Mucosa of rectum (tissue), 2 donors: ENCODE measurements at regions not wholly inside any gene's neighbourhood (a gene's known extent, or its start where the extent isn't known, plus 50 kb on each side); places are given as distances from the start of the nearest gene placed in this dataset.
"Not testable (repeated sequence)": the region's sequence is repeated elsewhere in the genome, so short reads cannot be mapped to it uniquely, and the experiment has no call there.

ENCODE experiments used
- H3K27ac ChIP-seq, 2 donors: one replicate each; pipeline ENCODE4 v1.7.0; 2013; ENCODE audit warnings: inconsistent platforms in 2 of 2, low read depth in 2 of 2, low read length in 2 of 2
- H3K27me3 ChIP-seq, 2 donors: one replicate each; pipeline ENCODE4 v1.7.0; 2013; ENCODE audit warnings: low read length in 2 of 2; ENCODE audit not compliant: control insufficient read depth in 2 of 2, insufficient read depth in 2 of 2
- H3K36me3 ChIP-seq, 2 donors: one replicate each; pipeline ENCODE4 v1.7.0; 2013; ENCODE audit warnings: low read length in 2 of 2; ENCODE audit not compliant: control insufficient read depth in 2 of 2, insufficient read depth in 2 of 2
- H3K4me1 ChIP-seq, 2 donors: one replicate each; pipeline ENCODE4 v1.7.0; 2013; ENCODE audit warnings: low read length in 2 of 2, mild to moderate bottlenecking in 1 of 2; ENCODE audit not compliant: control insufficient read depth in 2 of 2, insufficient read depth in 2 of 2
- H3K4me3 ChIP-seq, 2 donors: one replicate each; pipeline ENCODE4 v1.7.0; 2013; ENCODE audit warnings: low read length in 2 of 2
- H3K9ac ChIP-seq, 2 donors: one replicate each; pipeline ENCODE4 v1.7.0; 2013; ENCODE audit warnings: low read length in 2 of 2, low read depth in 1 of 2, mild to moderate bottlenecking in 1 of 2
- H3K9me3 ChIP-seq, 2 donors: one replicate each; pipeline ENCODE4 v1.7.0; 2013; ENCODE audit warnings: low read length in 2 of 2; ENCODE audit not compliant: control insufficient read depth in 2 of 2
- donor health status: healthy.
- donor health status: Normal muscosa, but diverticular disease.

DNA sequence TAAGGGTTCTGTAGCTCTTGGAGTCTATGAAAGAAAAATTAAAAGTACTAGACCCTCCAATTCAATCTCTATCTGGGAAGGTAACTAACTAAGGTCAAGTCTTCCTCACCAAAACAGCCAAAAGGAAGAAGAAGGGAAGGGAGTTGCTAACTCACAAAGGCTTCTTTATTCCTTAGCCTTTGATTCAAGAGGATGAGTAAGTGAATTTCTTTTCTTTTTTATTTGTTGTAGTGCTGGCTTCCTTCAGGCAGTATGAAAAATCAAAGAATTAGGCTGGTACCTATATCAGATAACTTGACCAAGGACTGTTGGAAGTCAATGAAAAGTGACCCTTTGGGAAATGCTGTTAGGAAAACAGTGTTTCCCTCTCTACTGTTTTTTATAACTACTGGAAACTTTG lies 144.4 kb upstream of the NRIP1 start:
- no peak overlapping the region for H3K27ac ChIP-seq
- no peaks in the 10 kb centered on the region for H3K27me3 ChIP-seq
- H3K4me3 ChIP-seq = no peak overlapping the region
- no peak overlapping the region for H3K9ac ChIP-seq
- no peaks in the 10 kb centered on the region for H3K36me3 ChIP-seq
- H3K4me1 ChIP-seq = peaks cover 0 to 5% of the 10 kb centered on the region in 2 donors
- H3K9me3 ChIP-seq = no peaks in the 10 kb centered on the region

DNA sequence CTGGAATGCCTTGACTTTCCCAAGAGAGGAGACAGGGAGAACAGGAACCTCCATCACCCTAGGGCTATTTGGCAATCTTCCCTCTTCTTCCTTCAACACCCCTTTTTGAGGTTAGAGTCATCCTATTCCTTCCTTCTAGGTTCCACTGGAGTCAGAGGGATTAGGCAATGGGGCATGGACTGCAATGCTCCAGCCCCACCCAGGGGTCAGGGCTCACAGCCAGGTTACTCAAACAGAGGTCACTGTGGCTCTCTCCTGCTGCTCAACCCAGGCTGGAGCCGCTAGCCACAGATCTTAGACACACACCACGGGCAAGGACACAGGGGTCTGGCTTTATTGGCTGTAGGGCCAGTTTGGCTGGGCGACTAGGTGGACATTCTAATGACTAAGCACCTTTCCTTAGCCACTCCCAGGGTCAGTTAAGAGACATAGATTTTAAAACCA lies 145.5 kb upstream of the NRIP1 start:
- no peaks in the 10 kb centered on the region for H3K27me3 ChIP-seq
- H3K9me3 ChIP-seq = no peaks in the 10 kb centered on the region
- H3K9ac ChIP-seq = no peak overlapping the region
- peaks cover 0 to 4% of the 10 kb centered on the region in 2 donors for H3K4me1 ChIP-seq
- no peak overlapping the region for H3K4me3 ChIP-seq
- no peaks in the 10 kb centered on the region for H3K36me3 ChIP-seq
- H3K27ac ChIP-seq = no peak overlapping the region

DNA sequence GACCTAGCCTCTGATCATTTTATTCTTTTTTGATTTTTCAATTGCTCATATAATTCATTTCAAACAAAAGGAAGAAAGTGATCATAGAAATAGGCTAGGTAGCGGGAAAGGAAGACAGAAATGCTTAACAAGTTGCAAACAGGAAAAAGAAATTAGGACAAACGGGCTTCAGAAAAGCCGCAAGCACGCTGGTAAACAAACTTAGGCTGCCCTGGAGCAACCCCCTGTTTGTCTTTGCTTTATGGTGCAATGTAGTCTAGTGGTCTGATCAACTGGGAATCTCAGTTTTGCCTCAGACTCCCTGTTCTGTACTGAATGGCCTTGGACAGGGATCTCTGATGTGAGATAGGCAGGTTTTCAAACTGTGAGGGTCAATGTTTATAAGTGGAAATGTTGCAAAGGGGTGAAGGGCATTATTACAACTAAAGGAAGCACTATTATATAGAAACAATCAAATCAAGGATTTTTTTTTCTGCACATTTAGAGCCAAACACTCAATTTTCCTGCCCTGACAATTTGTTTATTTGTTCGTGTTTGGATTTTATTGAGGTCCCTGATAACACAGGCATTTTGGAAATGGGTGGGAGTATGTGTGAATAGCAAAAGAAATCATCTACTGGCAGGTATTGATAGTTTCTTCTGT lies 146.8 kb upstream of the NRIP1 start:
- Histone ChIP-seq H3K9me3 (no peaks in the 10 kb centered on the region), H3K36me3 (no peaks in the 10 kb centered on the region), H3K27me3 (no peaks in the 10 kb centered on the region), H3K4me1 (peaks cover 0 to 4% of the 10 kb centered on the region in 2 donors), H3K4me3 (no peak overlapping the region), H3K27ac (peak overlapping the region in 1 of 2 donors; percentile 15), H3K9ac (no peak overlapping the region)

DNA sequence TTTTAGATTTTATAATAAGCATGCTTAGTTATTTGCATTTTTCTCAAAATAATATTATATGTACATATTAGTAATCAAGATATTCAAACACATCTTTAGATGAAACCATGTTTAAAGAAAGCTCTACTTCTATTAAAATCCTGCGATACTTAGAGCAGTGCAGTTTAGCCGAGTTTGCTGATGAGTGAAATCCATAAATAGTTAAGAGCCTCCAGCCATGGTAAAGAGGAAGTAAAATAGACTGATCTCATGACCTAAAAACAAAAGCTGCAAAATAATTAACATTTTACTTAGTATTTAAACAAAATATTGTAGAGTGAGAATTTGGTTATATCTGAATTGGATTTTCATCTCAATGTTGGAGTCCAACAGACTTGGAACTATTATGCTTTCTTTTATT lies 147.4 kb upstream of the NRIP1 start:
- Histone ChIP-seq H3K36me3 (no peaks in the 10 kb centered on the region), H3K27ac (no peak overlapping the region), H3K4me3 (no peak overlapping the region), H3K9ac (no peak overlapping the region), H3K9me3 (no peaks in the 10 kb centered on the region), H3K27me3 (no peaks in the 10 kb centered on the region), H3K4me1 (peaks cover 0 to 4% of the 10 kb centered on the region in 2 donors)

DNA sequence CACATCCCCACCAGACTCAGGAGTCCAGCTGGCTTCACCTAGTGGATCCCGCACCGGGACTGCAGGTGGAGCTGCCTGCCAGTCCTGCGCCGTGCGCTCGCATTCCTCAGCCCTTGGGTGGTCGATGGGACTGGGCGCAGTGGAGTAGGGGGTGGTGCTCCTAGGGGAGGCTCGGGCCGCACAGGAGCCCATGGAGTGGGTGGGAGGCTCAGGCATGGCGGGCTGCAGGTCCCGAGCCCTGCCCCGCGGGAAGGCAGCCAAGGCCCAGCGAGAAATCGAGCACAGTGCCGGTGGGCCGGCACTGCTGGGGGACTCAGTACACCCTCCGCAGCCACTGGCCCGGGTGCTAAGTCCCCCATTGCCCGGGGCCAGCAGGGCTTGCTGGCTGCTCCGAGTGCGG lies 153.7 kb upstream of the NRIP1 start:
- H3K27me3 ChIP-seq, H3K4me1 ChIP-seq, H3K4me3 ChIP-seq, H3K9ac ChIP-seq, H3K9me3 ChIP-seq, H3K36me3 ChIP-seq, H3K27ac ChIP-seq: not testable (repeated sequence)

DNA sequence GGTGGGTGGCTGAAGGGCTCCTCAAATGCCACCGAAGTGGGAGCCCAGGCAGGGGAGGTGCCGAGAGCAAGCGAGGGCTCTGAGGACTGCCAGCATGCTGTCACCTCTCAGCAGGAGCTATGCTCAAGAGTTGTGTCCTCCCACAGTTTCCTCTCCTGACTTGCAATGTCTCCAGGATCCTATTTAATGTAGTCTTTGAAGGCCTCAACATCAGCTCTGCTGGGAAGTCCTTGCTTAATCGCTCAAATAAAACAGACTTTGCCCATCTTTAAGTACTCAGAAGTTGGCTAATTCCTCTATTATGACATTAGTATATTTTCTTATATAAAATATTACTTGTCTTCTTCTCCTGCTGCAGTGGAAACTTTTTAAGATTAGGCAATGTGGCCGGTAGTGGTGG lies 154.2 kb upstream of the NRIP1 start:
- Histone ChIP-seq H3K9me3 (no peaks in the 10 kb centered on the region), H3K36me3 (no peaks in the 10 kb centered on the region), H3K27ac (no peak overlapping the region), H3K27me3 (no peaks in the 10 kb centered on the region), H3K4me3 (no peak overlapping the region), H3K4me1 (no peaks in the 10 kb centered on the region), H3K9ac (no peak overlapping the region)

DNA sequence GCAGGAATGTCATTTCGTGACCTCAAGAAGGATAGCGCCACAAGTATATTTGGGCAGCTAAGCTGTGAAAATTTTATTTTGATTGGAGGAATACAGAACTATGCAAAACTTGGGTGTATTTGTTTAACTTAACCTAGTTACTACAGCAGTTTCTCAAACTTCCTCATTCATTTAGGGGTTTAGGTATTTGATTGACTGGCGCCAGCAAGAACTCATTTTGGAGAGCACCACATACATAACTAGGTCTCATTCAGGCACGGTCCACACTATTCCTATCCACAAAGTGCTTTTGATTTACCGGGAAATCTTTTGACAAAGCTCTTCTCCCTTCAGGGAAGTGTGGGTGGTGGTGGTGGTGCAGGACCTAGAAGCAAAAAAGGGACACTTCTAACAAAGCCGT lies 155.1 kb upstream of the NRIP1 start:
- Histone ChIP-seq H3K27me3 (no peaks in the 10 kb centered on the region), H3K27ac (no peak overlapping the region), H3K9me3 (no peaks in the 10 kb centered on the region), H3K36me3 (no peaks in the 10 kb centered on the region), H3K9ac (no peak overlapping the region), H3K4me3 (no peak overlapping the region), H3K4me1 (no peaks in the 10 kb centered on the region)

DNA sequence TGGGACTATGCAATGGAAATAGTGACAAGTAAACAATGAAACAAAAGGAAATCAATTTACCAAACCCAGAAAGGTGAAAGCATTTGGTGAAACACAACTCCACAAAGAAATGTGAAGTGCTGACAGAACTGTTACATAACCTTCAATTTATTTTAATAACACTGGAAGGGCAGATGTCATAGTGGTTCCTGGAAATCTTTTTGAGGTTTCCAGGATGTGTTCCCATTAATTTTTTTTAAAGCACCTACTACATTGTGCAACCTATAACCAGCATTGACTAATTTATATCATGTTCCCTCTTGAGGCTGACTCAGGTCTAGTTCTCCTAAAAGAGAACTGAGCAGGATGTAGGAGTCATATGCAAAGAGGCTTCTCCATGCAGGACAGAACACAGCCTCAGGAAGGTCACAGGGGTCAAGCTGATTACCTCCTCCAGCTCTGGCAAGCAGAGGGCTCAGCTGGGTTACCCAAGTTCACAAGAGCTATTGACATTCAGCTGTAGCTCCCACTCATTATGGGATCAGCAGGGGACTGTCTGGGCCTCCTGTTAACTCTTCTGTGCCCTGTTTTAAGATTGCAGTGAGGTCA lies 157.1 kb upstream of the NRIP1 start:
- Histone ChIP-seq H3K27ac (no peak overlapping the region), H3K9me3 (no peaks in the 10 kb centered on the region), H3K4me3 (no peak overlapping the region), H3K36me3 (no peaks in the 10 kb centered on the region), H3K27me3 (no peaks in the 10 kb centered on the region), H3K4me1 (no peaks in the 10 kb centered on the region), H3K9ac (no peak overlapping the region)

DNA sequence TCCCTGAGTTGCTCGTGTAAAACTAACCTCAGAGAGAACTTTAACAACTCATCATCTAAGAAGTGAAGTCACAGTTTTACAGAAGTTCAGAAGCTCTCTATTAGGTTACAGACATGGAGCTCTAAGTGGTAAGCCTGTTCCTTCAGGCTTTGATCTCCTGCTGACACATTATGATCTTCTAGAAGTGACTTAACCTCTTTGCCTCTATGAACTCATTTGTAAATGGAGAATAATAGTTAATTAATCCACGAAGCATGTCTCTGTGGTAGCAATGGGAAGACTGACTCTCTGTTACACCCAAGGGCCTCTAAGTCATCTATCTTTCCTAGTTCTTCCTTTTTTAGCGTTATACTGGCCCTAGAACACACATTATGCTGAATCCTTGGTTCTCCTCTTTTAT lies 157.9 kb upstream of the NRIP1 start:
- no peaks in the 10 kb centered on the region for H3K27me3 ChIP-seq
- H3K9ac ChIP-seq = no peak overlapping the region
- no peaks in the 10 kb centered on the region for H3K36me3 ChIP-seq
- no peak overlapping the region for H3K27ac ChIP-seq
- peaks cover 0 to 1% of the 10 kb centered on the region in 2 donors for H3K4me1 ChIP-seq
- H3K9me3 ChIP-seq = no peaks in the 10 kb centered on the region
- H3K4me3 ChIP-seq = no peak overlapping the region

DNA sequence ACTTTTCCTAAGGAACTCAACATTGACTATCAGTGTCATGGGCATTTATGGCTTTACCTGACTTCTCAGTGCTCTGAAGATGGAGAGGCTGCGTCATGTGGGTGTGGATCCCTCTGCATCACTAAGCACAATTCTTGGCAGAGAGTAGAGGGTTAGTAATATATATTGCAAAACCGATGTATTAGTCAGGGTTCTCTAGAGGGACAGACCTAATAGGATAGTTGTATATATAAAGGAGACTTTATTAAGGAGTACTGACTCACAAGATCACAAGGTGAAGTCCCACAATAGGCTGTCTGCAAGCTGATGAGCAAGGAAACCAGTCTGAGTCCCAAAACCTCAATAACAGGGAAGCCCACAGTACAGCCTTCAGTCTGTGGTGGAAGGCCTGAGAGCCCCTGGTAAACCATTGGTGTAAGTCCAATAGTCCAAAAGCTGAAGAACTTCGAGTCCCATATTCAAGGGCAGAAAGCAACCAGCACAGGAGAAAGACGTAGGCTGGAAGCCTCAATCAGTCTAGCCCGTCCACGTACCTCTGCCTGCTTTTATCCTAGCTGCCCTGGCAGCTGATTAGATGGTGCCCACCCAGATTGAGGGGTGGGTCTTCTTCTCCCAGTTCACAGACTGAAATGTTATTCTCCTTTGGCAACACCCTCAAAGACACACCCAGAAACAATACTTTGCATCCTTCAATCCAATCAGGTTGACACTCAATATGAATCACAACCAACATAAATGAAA lies 159.7 kb upstream of the NRIP1 start:
- no peaks in the 10 kb centered on the region for H3K9me3 ChIP-seq
- no peak overlapping the region for H3K27ac ChIP-seq
- no peaks in the 10 kb centered on the region for H3K27me3 ChIP-seq
- no peaks in the 10 kb centered on the region for H3K36me3 ChIP-seq
- peaks cover 0 to 2% of the 10 kb centered on the region in 2 donors for H3K4me1 ChIP-seq
- H3K4me3 ChIP-seq = no peak overlapping the region
- no peak overlapping the region for H3K9ac ChIP-seq
